Astrocyte of the spinal cord (primary cell): ENCODE measurements at regions not wholly inside any gene's neighbourhood (a gene's known extent, or its start where the extent isn't known, plus 50 kb on each side); places are given as distances from the start of the nearest gene placed in this dataset.

ENCODE experiments used
- DNase-seq: peaks from one replicate; pipeline ENCODE4 v3.0.0; 2011; ENCODE audit warnings: low read depth, low spot score
- H3K4me3 ChIP-seq: 2 replicates; pipeline ENCODE4 v1.5.1; 2011; ENCODE audit warnings: low read depth, mild to moderate bottlenecking, low read length, moderate library complexity
- in situ Hi-C: cut with HindIII; loops from 2 replicates; pipeline ENCODE4 v1.10.0; 2017; ENCODE audit warnings: low sequenced_read_pairs
- TF ChIP-seq, protein P1 (sequence below): IDR thresholded peaks from 2 replicates; pipeline ENCODE4 v1.5.1; 2012; ENCODE audit warnings: low read depth, mild to moderate bottlenecking, low read length, inconsistent platforms

DNA sequence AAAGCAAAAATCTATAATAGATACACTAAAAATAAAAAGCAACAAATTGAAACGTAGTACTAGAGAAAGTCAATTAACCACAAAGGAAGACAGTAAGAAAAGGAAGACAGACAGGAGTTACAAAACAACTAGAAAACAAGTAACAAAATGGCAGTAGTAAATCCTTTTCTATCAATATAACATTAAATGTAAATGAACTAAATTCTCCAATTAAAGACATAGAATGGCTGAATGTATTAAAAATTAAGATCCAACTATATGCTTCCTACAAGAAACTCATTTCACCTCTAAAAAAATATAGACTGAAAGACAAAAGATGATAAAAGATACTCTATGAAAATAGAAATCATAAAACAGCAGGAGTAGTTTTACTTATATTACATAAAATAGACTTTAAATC, 79.1 kb downstream of the CTH start:
- in situ Hi-C loops: no loop called here
- TF ChIP-seq, protein P1, sequence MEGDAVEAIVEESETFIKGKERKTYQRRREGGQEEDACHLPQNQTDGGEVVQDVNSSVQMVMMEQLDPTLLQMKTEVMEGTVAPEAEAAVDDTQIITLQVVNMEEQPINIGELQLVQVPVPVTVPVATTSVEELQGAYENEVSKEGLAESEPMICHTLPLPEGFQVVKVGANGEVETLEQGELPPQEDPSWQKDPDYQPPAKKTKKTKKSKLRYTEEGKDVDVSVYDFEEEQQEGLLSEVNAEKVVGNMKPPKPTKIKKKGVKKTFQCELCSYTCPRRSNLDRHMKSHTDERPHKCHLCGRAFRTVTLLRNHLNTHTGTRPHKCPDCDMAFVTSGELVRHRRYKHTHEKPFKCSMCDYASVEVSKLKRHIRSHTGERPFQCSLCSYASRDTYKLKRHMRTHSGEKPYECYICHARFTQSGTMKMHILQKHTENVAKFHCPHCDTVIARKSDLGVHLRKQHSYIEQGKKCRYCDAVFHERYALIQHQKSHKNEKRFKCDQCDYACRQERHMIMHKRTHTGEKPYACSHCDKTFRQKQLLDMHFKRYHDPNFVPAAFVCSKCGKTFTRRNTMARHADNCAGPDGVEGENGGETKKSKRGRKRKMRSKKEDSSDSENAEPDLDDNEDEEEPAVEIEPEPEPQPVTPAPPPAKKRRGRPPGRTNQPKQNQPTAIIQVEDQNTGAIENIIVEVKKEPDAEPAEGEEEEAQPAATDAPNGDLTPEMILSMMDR: no peak
- H3K4me3 ChIP-seq: no peak overlapping the region
- DNase-seq: no peak

DNA sequence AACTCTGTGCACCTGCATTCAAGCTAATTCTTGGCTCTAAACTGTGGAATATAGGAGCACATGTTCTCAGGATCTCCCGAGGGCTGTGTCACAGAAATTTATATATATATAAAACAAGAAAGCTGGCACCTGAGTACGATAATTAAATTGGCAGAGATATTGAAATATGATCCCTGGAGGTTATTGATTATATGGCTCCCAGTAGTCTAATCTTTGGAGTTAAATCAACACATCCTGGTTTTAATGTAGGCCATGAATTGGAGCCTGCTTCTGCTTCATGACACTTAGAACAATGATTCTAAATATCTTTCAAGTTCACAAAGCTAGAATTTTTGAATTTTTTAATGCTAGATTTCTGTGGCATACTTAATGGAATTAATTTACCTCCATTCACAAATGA, 84.3 kb downstream of the CTH start:
- H3K4me3 ChIP-seq: no peak overlapping the region
- in situ Hi-C loops: no loop called here
- DNase-seq: no peak
- TF ChIP-seq, protein P1: no peak

DNA sequence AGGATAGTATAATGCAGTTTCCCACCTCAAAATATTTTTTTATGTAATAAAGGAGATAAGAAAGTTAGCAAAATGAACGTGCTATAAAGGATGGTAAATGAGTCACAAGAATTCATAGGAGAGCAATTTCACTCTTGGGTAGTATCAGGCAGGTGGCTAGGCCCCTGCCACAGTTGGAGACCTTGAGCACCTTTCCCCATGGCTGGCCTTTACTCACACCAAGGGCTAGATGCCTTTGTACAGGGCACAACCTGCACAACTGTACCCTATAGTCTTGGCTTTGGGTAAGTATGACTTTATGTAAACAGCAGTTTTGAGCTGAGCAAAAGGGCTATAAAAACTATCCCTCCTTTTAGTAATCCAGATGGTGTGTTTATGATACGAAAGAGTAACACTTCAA, 85.1 kb downstream of the CTH start:
- H3K4me3 ChIP-seq: no peak overlapping the region
- DNase-seq: no peak
- TF ChIP-seq, protein P1: no peak
- in situ Hi-C loops: no loop called here

DNA sequence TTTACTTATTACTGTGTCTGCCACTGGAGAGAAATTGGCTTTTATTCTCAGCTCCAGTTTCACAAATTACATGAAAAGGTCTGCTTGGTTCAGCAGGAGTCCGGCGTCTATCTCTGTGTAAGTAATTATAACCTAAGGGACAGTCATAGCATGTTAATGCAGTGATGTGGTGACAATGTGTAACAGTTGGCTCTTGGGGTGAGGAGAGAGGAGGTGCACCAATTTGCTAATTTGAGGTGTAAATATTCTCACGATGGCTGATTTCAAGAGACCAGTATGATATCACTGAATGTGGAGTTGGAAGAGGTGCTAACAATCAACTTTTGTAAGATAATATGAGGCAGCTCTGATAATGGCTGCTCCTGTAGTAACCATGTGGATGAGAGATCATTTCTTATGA, 86.1 kb downstream of the CTH start:
- TF ChIP-seq, protein P1: no peak
- in situ Hi-C loops: no loop called here
- H3K4me3 ChIP-seq: no peak overlapping the region
- no peak for DNase-seq

DNA sequence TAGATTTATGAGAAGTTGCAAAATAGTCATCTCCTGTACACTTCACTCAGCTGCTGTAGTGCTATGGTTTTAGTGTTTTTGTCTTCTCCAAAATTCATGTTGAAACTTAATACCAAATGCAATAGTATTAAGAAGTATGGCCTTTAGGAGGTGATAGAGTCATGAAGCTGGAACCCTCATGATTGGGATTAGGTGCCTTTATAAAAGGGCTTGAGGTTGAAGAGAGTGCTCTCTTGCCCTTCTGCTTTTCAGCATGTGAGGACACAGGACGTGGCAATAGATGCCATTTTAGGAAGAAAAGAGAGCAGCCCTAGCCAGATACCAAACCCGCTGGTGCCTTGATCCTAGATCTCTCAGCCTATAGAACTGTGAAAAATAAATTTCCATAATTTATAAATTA, 87.6 kb downstream of the CTH start:
- DNase-seq: no peak
- H3K4me3 ChIP-seq: no peak overlapping the region
- in situ Hi-C loops: no loop called here
- TF ChIP-seq, protein P1: no peak

DNA sequence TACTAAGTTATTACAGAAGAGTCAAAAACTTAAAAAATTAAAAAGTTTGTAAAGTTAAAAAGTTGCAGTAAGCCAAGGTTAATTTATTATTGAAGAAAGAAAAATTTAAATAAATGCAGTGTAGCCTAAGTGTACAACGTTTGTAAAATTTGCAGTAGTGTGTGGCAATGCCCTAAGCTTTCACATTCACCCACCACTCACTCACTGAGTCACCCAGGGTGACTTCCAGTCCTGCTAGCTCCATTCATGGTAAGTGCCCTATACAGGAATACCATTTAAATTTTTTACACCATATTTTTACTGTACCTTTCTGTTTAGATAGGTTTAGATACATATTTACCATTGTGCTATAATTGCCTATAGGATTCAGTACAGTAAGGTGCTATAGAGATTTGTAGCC, 88.6 kb downstream of the CTH start:
- H3K4me3 ChIP-seq: no peak overlapping the region
- DNase-seq: no peak
- in situ Hi-C loops: no loop called here
- TF ChIP-seq, protein P1: no peak

DNA sequence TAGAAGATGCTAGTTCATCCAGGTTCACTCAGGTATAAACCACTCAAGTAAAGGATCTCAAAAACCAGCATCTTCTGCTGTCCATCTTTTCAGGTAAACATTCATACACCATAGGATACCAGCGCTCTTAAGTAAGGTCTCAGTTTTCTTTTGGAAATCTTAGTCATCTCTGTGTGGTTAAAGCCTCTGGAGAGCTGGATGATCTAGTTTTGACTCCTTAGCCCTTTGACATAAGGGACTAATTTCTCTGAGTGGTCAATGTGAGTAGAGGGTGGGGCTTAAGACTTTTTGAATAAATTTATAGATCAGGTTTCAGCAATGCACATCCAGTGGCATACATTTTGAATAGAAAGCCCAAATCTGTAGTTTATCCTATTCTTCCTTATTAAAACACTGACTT, 92.3 kb downstream of the CTH start:
- DNase-seq: peak; percentile 58
- in situ Hi-C loops: no loop called here
- H3K4me3 ChIP-seq: no peak overlapping the region
- TF ChIP-seq, protein P1: no peak
